Fibroblast of the aortic adventitia (primary cell): ENCODE measurements at regions not wholly inside any gene's neighbourhood (a gene's known extent, or its start where the extent isn't known, plus 50 kb on each side); places are given as distances from the start of the nearest gene placed in this dataset.
A peak's percentile ranks its signal among the peaks of the same experiment; 100 is the strongest.
"Not testable (repeated sequence)": the region's sequence is repeated elsewhere in the genome, so short reads cannot be mapped to it uniquely, and the experiment has no call there.

Source experiments
- DNase-seq: peaks from one replicate; pipeline ENCODE4 v3.0.0-alpha.2; 2010; ENCODE audit warnings: low read depth
- H3K4me3 ChIP-seq: 2 replicates; pipeline ENCODE4 v1.5.1; 2011; ENCODE audit warnings: low read depth, mild to moderate bottlenecking, control low read depth, low read length, moderate library complexity

DNA sequence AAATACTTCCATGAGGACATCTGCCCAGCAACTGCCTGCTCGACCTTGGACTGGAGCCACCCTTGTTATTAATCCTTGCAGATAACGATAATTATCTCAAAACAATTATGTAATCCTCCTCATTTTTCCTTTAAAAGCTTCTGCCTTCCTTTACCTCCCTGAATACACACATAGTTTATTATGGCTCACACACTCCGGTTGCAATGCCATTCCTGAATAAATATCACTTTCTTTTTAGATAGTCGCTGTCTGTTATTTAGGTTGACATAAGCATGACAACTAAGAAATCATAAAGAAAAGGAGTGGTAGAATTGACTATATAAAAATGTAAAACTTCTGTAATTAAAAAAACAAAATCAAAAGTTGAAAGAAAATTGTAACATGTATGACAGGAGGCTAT lies 64.8 kb downstream of the B4GALT7 start:
- H3K4me3 ChIP-seq, DNase-seq: not testable (repeated sequence)

DNA sequence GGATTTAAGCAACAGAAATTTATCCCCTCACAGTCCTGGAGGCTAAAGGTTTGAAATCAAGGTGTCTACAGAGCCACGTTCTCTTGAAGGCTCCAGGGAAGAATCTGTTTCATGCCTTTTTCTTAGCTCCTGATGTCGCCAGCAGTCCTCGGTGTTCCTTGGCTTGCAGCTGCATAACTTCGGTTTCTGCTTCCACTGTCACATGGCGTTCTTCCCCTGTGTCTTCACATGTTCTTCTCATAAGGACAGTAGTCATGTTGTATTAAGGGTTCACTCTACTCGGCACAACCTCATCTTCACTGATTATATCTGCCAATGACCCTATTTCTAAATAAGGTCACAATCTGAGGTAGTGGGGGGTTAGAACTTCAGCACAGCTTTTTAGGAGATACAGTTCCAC lies 65.2 kb downstream of the B4GALT7 start:
- not testable (repeated sequence) for DNase-seq

GRCh38 chr5:177665960-177666359 lies 66.0 kb downstream of the B4GALT7 start:
- not testable (repeated sequence) for H3K4me3 ChIP-seq, DNase-seq

More for the DNA sequence above, 65.2 kb downstream of the B4GALT7 start:
- not testable (repeated sequence) for H3K4me3 ChIP-seq

DNA sequence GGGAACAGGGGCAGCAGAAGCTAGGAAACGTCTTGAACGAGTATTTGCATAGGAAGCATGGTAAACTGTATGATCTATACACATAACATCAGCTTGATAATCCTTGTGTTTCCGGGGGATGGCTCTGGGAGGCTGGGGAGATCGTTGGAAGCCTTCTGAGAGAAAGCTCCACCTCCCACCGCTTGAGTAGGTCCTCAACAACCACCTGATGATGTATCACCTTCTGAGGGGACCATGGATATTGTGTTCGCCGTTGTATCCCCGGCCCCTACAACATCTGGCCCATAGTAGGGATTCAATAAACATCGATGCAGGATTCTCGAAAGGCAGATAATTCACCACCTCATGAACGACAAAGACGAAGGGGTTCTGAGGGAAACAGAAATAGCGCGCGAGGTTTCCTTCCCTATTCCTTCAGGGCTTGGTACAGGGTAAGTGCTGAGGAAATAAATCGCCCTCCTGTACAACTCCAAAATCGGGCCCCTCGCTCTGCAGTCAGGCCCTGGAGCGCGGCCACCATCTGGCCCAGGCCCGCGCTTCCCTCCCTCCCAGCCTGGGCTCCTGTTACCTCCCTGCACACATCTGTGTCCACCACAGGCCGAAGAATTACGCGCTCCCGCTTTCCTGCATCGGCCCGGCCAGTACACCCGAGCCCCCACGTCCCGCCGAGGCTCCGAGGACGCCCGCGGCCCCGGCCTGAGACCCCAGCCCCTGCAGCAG lies 71.3 kb downstream of the B4GALT7 start:
- DNase-seq = not testable (repeated sequence)
- peak overlapping the region; percentile 56 for H3K4me3 ChIP-seq

DNA sequence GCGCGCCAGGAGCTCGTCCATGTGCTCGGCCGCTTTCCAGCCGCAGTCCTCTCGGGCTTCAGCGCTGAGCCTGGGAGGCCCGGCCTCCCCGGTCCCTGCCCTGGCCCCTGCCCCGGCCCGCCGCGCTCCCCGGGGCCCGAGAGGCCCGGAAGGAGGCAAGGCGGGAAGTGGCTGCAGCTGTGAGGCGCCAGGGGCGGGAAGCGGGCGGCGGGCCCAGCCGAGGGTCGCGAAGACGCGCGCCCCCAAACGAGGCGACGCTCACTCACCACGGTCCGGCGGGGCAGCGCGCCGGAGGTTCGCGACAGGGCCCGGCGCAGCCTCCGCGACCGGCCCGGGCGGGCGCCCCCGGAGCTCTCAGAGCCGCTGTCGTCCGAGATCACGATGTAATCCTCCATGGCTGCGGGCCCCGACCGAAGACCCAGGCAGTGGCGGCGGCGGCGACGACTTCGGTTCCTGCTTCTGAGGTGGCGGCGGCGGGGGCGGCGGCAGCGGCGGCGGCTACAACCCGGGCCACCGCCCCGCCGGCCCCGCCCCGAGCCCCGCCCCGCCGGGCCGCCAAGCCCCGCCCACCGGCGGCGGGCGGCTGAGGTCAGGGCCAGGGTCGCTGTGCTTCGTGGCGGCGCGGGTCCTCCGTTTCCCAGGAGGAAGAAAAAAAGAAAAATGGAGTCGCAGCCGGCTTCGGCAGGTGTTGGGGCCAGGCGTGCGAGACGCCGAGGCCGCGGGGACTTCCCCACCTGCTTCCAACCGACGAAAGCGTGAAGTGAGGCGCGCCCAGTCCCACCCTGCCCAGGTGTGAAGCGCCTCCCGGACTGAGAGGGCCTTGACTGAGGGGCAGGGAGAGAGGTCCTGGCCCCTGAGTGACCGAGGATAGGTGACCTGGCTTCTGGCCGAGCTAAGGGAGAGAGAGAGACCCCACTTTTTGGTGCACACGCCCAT lies 72.1 kb downstream of the B4GALT7 start:
- not testable (repeated sequence) for DNase-seq

More for the DNA sequence above, 72.1 kb downstream of the B4GALT7 start:
- peak overlapping the region; percentile 60 for H3K4me3 ChIP-seq
